Endodermal cell (in vitro differentiated cells): ENCODE measurements at regions not wholly inside any gene's neighbourhood (a gene's known extent, or its start where the extent isn't known, plus 50 kb on each side); places are given as distances from the start of the nearest gene placed in this dataset.

ENCODE experiments used
- DNase-seq: peaks from one replicate; pipeline ENCODE4 v3.0.0-alpha.2; 2017
- H3K27ac ChIP-seq: 2 replicates; pipeline ENCODE4 v1.5.1; 2013; ENCODE audit warnings: mild to moderate bottlenecking, low read depth, low read length, moderate library complexity
- H3K27me3 ChIP-seq: 2 replicates; pipeline ENCODE4 v1.6.1; 2013; ENCODE audit warnings: mild to moderate bottlenecking, low read length, moderate library complexity; ENCODE audit not compliant: insufficient read depth, control insufficient read depth, poor library complexity, severe bottlenecking
- H3K36me3 ChIP-seq: 2 replicates; pipeline ENCODE4 v1.7.0; 2013; ENCODE audit warnings: mild to moderate bottlenecking, low read length, moderate library complexity; ENCODE audit not compliant: control insufficient read depth, insufficient read depth
- H3K4me1 ChIP-seq: one replicate; pipeline ENCODE4 v1.7.0; 2013; ENCODE audit warnings: low read length; ENCODE audit not compliant: control insufficient read depth, insufficient read depth
- H3K4me3 ChIP-seq: 2 replicates; pipeline ENCODE4 v1.5.1; 2013; ENCODE audit warnings: mild to moderate bottlenecking, low read length, moderate library complexity
- H3K9ac ChIP-seq: 2 replicates; pipeline ENCODE4 v1.6.1; 2013; ENCODE audit warnings: mild to moderate bottlenecking, low read length, moderate library complexity; ENCODE audit not compliant: poor library complexity, severe bottlenecking; ENCODE audit errors: extremely low read depth
- H3K9me3 ChIP-seq: 2 replicates; pipeline ENCODE4 v1.6.1; 2013; ENCODE audit warnings: mild to moderate bottlenecking, low read length, moderate library complexity; ENCODE audit not compliant: control insufficient read depth
- H3K27ac Mint-ChIP-seq: 2 replicates; pipeline ENCODE4 v1.8.0; 2020; ENCODE audit warnings: mixed read lengths
- H3K27me3 Mint-ChIP-seq: 2 replicates; pipeline ENCODE4 v1.8.0; 2021; ENCODE audit warnings: mild to moderate bottlenecking, mixed read lengths; ENCODE audit not compliant: insufficient read depth
- H3K36me3 Mint-ChIP-seq: 2 replicates; pipeline ENCODE4 v1.8.0; 2020; ENCODE audit warnings: low read depth, mixed read lengths
- H3K4me1 Mint-ChIP-seq: 2 replicates; pipeline ENCODE4 v1.8.0; 2020; ENCODE audit warnings: mixed read lengths
- H3K4me3 Mint-ChIP-seq: 2 replicates; pipeline ENCODE4 v1.8.0; 2020; ENCODE audit warnings: mild to moderate bottlenecking, moderate library complexity, mixed read lengths
- H3K9me3 Mint-ChIP-seq: 2 replicates; pipeline ENCODE4 v1.8.0; 2020; ENCODE audit warnings: mild to moderate bottlenecking, mixed read lengths
- WGBS, 2 experiments: methylation state at CpG; one replicate each; pipeline versions ENCODE4 v1.1.5 to v1.1.7; 2013; ENCODE audit warnings: missing lambda C conversion rate in 2 of 2, mixed read lengths in 1 of 2; ENCODE audit not compliant: insufficient coverage in 1 of 2, insufficient read length in 1 of 2; 5-methylcytosine and 5-hydroxymethylcytosine counted together
- TF ChIP-seq, protein P1 (sequence below): fragments of 200-600 bp; sonication (generic); conservative IDR thresholded peaks from 2 replicates; pipeline ENCODE4 v1.5.0; 2021; ENCODE audit warnings: antibody characterized with exemption, mild to moderate bottlenecking

- no peak overlapping the region for H3K9ac ChIP-seq
- 89 to 91% methylated on average over 12 to 27 of the region's 27 CpGs for WGBS, 2 experiments
- Mint-ChIP-seq H3K27ac (peak overlapping the region; percentile 16), H3K4me1 (peaks cover 41% of the 10 kb centered on the region), H3K36me3 (no peaks in the 10 kb centered on the region), H3K9me3 (no peaks in the 10 kb centered on the region), H3K27me3 (peaks cover 10% of the 10 kb centered on the region), H3K4me3 (no peak overlapping the region)
- DNase-seq, result peak; percentile 69
- TF ChIP-seq, protein P1, sequence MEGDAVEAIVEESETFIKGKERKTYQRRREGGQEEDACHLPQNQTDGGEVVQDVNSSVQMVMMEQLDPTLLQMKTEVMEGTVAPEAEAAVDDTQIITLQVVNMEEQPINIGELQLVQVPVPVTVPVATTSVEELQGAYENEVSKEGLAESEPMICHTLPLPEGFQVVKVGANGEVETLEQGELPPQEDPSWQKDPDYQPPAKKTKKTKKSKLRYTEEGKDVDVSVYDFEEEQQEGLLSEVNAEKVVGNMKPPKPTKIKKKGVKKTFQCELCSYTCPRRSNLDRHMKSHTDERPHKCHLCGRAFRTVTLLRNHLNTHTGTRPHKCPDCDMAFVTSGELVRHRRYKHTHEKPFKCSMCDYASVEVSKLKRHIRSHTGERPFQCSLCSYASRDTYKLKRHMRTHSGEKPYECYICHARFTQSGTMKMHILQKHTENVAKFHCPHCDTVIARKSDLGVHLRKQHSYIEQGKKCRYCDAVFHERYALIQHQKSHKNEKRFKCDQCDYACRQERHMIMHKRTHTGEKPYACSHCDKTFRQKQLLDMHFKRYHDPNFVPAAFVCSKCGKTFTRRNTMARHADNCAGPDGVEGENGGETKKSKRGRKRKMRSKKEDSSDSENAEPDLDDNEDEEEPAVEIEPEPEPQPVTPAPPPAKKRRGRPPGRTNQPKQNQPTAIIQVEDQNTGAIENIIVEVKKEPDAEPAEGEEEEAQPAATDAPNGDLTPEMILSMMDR, result no peak
- no peak overlapping the region for H3K27ac ChIP-seq
- H3K4me1 ChIP-seq, result peaks cover 14% of the 10 kb centered on the region
- no peak overlapping the region for H3K4me3 ChIP-seq
- no peaks in the 10 kb centered on the region for H3K9me3 ChIP-seq
- H3K27me3 ChIP-seq, result no peaks in the 10 kb centered on the region
- H3K36me3 ChIP-seq, result no peaks in the 10 kb centered on the region
Observed at GRCh38 chr13:40187841-40188591, 478.4 kb downstream of the FOXO1 start.

- H3K27me3 Mint-ChIP-seq, result peaks cover 10% of the 10 kb centered on the region
- peaks cover 37% of the 10 kb centered on the region for H3K4me1 Mint-ChIP-seq
- peak overlapping the region; percentile 94 for H3K27ac ChIP-seq
- no peaks in the 10 kb centered on the region for H3K9me3 Mint-ChIP-seq
- H3K36me3 Mint-ChIP-seq, result no peaks in the 10 kb centered on the region
- TF ChIP-seq, protein P1, result no peak
- H3K9me3 ChIP-seq, result no peaks in the 10 kb centered on the region
- no peak for DNase-seq
- peaks cover 14% of the 10 kb centered on the region for H3K4me1 ChIP-seq
- no peak overlapping the region for H3K4me3 Mint-ChIP-seq
- H3K9ac ChIP-seq, result no peak overlapping the region
- no peaks in the 10 kb centered on the region for H3K36me3 ChIP-seq
- H3K27me3 ChIP-seq, result no peaks in the 10 kb centered on the region
- H3K4me3 ChIP-seq, result no peak overlapping the region
- 94 to 96% methylated on average over 5 to 6 of the region's 6 CpGs for WGBS, 2 experiments
- H3K27ac Mint-ChIP-seq, result no peak overlapping the region
Observed at GRCh38 chr13:40189426-40189825, 477.0 kb downstream of the FOXO1 start.

DNA sequence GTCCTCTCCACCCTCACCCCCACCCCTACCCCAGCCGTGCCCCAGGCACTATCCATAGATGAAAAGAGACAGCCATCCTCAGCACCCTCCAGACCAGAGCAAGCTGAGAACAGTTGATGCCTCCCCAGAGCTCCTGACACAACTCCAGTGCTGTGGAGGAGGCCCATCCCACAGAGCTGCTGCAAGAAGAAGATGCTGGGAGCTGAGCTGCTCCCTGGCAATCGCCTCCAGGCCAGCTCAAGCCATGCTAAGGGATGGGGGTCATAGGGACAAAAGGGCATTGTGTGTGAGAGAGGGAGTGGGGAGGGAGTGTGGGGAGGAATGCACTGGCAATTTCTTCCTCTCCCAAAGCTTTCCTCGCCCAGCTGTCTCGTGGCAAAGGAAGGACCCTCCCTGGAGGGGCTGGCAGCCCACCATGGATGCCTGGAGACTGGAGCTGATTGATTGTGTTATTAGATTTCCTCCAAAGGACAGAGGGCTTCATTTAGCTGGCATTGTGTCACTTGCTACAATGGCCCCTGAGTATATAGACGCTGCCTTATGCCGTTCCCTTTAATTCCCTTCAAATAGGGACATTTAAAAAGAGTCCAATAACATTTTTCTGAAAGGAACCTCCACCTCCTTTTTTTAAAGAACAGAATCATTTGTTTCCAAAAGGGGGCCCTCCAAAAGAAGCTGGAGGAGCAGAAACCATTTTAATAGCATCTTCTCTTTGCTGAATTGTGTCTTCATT lies 476.4 kb downstream of the FOXO1 start:
- H3K36me3 ChIP-seq, result no peaks in the 10 kb centered on the region
- WGBS, 2 experiments, result 60 to 87% methylated on average over 2 to 6 of the region's 6 CpGs
- H3K4me1 ChIP-seq, result peaks cover 14% of the 10 kb centered on the region
- Mint-ChIP-seq H3K36me3 (no peaks in the 10 kb centered on the region), H3K9me3 (no peaks in the 10 kb centered on the region), H3K27ac (no peak overlapping the region), H3K4me3 (no peak overlapping the region), H3K27me3 (peaks cover 11% of the 10 kb centered on the region), H3K4me1 (peaks cover 37% of the 10 kb centered on the region)
- H3K4me3 ChIP-seq, result no peak overlapping the region
- no peak overlapping the region for H3K9ac ChIP-seq
- DNase-seq, result peak; percentile 55
- H3K27me3 ChIP-seq, result no peaks in the 10 kb centered on the region
- no peaks in the 10 kb centered on the region for H3K9me3 ChIP-seq
- TF ChIP-seq, protein P1, result no peak
- H3K27ac ChIP-seq, result peak overlapping the region; percentile 94
